ENCODE measurements at regions not wholly inside any gene's neighbourhood (a gene's known extent, or its start where the extent isn't known, plus 50 kb on each side); places are given as distances from the start of the nearest gene placed in this dataset.

- TF ChIP-seq, protein P1, sequence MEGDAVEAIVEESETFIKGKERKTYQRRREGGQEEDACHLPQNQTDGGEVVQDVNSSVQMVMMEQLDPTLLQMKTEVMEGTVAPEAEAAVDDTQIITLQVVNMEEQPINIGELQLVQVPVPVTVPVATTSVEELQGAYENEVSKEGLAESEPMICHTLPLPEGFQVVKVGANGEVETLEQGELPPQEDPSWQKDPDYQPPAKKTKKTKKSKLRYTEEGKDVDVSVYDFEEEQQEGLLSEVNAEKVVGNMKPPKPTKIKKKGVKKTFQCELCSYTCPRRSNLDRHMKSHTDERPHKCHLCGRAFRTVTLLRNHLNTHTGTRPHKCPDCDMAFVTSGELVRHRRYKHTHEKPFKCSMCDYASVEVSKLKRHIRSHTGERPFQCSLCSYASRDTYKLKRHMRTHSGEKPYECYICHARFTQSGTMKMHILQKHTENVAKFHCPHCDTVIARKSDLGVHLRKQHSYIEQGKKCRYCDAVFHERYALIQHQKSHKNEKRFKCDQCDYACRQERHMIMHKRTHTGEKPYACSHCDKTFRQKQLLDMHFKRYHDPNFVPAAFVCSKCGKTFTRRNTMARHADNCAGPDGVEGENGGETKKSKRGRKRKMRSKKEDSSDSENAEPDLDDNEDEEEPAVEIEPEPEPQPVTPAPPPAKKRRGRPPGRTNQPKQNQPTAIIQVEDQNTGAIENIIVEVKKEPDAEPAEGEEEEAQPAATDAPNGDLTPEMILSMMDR (IDR thresholded peaks at IDR 0.05), result no peak
- TF ChIP-seq EZH2 (IDR thresholded peaks at IDR 0.05; ENCODE audit: borderline replicate concordance, insufficient read depth, low read depth, low read length, poor library complexity, severe bottlenecking), result no peak
Observed at GRCh38 chr3:34696831-34697230, 898.4 kb downstream of the PDCD6IP start.
